KMS-11 (cell line): ENCODE measurements at regions not wholly inside any gene's neighbourhood (a gene's known extent, or its start where the extent isn't known, plus 50 kb on each side); places are given as distances from the start of the nearest gene placed in this dataset.

Experiments
- H2AFZ ChIP-seq: fragments of 200-600 bp; sonication (generic); 2 replicates; pipeline ENCODE4 v1.6.1; 2016; ENCODE audit warnings: antibody characterized with exemption, mixed run types, low read depth
- H3K27ac ChIP-seq: fragments of 200-600 bp; sonication (generic); 2 replicates; pipeline ENCODE4 v1.6.1; 2016; ENCODE audit warnings: mild to moderate bottlenecking, mixed run types
- H3K27me3 ChIP-seq: fragments of 200-600 bp; sonication (generic); 2 replicates; pipeline ENCODE4 v1.6.1; 2017; ENCODE audit warnings: mild to moderate bottlenecking, low read depth, mixed run types, moderate library complexity; ENCODE audit not compliant: insufficient read depth
- H3K36me3 ChIP-seq: fragments of 200-600 bp; sonication (generic); 2 replicates; pipeline ENCODE4 v1.6.1; 2017; ENCODE audit warnings: mild to moderate bottlenecking, mixed run types; ENCODE audit not compliant: insufficient read depth
- H3K4me1 ChIP-seq: fragments of 200-600 bp; sonication (generic); 2 replicates; pipeline ENCODE4 v1.6.1; 2016; ENCODE audit warnings: mild to moderate bottlenecking, low read depth, mixed run types; ENCODE audit not compliant: poor library complexity, severe bottlenecking
- H3K4me2 ChIP-seq: fragments of 200-600 bp; sonication (generic); 2 replicates; pipeline ENCODE4 v1.7.0; 2016; ENCODE audit warnings: mild to moderate bottlenecking, mixed run types
- H3K4me3 ChIP-seq: fragments of 200-600 bp; sonication (generic); IDR thresholded peaks from 2 replicates; pipeline ENCODE4 v1.6.1; 2017; ENCODE audit warnings: low read depth, low read length, mixed read lengths; ENCODE audit not compliant: insufficient read depth
- H3K79me2 ChIP-seq: fragments of 200-600 bp; sonication (generic); 2 replicates; pipeline ENCODE4 v1.6.1; 2016; ENCODE audit warnings: low read depth, mixed run types; ENCODE audit not compliant: insufficient read depth
- H3K9ac ChIP-seq: fragments of 200-600 bp; sonication (generic); 2 replicates; pipeline ENCODE4 v1.6.1; 2016; ENCODE audit warnings: mild to moderate bottlenecking, mixed run types
- H4K20me1 ChIP-seq: fragments of 200-600 bp; sonication (generic); 2 replicates; pipeline ENCODE4 v1.6.1; 2016; ENCODE audit warnings: mild to moderate bottlenecking, mixed run types; ENCODE audit not compliant: insufficient read depth
- TF ChIP-seq, protein P1 (sequence below): fragments of 200-600 bp; sonication (generic); conservative IDR thresholded peaks from 2 replicates; pipeline ENCODE4 v1.6.1; 2017; ENCODE audit warnings: low read depth, mild to moderate bottlenecking, antibody characterized with exemption, low read length, moderate library complexity, mixed read lengths

DNA sequence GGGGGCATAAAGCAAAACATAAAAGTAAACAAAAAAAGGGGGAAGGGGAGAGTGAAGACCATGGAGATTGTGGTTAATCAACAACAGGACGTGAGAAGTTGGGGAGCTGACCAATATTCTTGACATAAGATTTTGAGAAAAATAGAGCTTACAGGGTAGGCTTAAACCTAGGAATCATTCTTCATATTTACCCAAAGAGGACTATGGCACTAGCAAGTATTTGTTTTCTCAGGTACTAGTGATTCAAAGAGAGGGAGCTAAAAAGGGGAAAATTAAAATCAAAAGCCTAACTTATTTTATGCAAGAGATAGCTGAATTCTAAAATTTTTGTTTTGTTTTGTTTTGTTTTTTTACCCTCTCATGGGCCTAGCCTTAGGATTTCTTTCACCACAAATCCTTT lies 427.5 kb downstream of the PIK3R1 start:
- no peaks in the 10 kb centered on the region for H3K27me3 ChIP-seq
- no peak overlapping the region for H3K27ac ChIP-seq
- H3K4me1 ChIP-seq: peaks cover 13% of the 10 kb centered on the region
- H3K4me2 ChIP-seq: no peak overlapping the region
- H3K36me3 ChIP-seq: no peaks in the 10 kb centered on the region
- TF ChIP-seq, protein P1, sequence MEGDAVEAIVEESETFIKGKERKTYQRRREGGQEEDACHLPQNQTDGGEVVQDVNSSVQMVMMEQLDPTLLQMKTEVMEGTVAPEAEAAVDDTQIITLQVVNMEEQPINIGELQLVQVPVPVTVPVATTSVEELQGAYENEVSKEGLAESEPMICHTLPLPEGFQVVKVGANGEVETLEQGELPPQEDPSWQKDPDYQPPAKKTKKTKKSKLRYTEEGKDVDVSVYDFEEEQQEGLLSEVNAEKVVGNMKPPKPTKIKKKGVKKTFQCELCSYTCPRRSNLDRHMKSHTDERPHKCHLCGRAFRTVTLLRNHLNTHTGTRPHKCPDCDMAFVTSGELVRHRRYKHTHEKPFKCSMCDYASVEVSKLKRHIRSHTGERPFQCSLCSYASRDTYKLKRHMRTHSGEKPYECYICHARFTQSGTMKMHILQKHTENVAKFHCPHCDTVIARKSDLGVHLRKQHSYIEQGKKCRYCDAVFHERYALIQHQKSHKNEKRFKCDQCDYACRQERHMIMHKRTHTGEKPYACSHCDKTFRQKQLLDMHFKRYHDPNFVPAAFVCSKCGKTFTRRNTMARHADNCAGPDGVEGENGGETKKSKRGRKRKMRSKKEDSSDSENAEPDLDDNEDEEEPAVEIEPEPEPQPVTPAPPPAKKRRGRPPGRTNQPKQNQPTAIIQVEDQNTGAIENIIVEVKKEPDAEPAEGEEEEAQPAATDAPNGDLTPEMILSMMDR: no peak
- no peaks in the 10 kb centered on the region for H3K79me2 ChIP-seq
- H3K4me3 ChIP-seq: no peak overlapping the region
- H3K9ac ChIP-seq: no peak overlapping the region
- no peaks in the 10 kb centered on the region; the same call in 1 of the 2 replicates for H4K20me1 ChIP-seq
- H2AFZ ChIP-seq: no peak overlapping the region

DNA sequence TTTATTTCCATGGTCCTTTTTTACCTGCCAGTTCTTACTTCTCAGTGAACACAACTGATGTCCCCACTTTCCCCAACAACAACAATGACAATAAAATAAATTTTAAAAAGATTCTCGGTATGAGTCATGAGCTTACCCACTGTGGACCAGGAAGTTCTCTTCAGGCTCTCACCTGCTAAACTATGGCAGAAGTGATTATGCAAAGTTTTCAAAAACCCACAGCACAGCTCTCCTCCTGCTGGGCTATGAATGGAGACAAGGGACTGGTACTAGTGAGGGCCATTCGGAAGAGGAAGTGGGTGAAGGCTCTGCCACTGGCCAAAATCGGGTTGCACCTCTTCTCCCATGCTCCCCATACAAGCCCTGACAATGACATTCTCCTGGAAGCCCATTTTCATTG lies 429.4 kb downstream of the PIK3R1 start:
- Histone ChIP-seq H3K27ac (no peak overlapping the region), H3K9ac (no peak overlapping the region), H3K4me2 (peak overlapping the region; percentile 11; the same call in 1 of the 2 replicates), H3K36me3 (no peaks in the 10 kb centered on the region), H3K27me3 (no peaks in the 10 kb centered on the region), H3K4me1 (peaks cover 13% of the 10 kb centered on the region), H4K20me1 (no peaks in the 10 kb centered on the region; the same call in 1 of the 2 replicates), H3K4me3 (no peak overlapping the region), H3K79me2 (no peaks in the 10 kb centered on the region), H2AFZ (no peak overlapping the region)
- TF ChIP-seq, protein P1: no peak

DNA sequence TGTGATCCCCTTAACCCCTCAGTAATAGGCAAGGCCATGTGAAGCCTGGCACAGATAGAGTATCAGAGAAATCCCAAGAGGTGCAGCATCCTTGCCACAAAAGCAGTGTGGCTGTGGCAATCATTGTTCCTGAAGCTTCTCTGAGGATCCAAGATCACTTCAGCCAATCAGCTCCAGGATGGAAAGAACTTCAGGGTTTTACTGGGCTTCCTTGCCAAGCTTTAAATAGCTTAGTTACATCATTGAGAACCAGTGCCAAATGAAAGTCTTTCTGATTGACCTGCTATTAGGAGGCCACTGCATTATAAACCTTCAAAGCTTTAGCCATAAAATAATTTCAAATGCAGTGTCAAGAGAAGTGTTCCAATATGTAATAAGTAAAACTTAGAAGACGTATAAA lies 430.6 kb downstream of the PIK3R1 start:
- Histone ChIP-seq H3K27ac (no peak overlapping the region), H4K20me1 (no peaks in the 10 kb centered on the region; the same call in 1 of the 2 replicates), H3K36me3 (no peaks in the 10 kb centered on the region), H3K4me2 (no peak overlapping the region), H3K27me3 (no peaks in the 10 kb centered on the region), H3K4me3 (no peak overlapping the region), H3K9ac (no peak overlapping the region), H2AFZ (no peak overlapping the region), H3K4me1 (peaks cover 13% of the 10 kb centered on the region), H3K79me2 (no peaks in the 10 kb centered on the region)
- TF ChIP-seq, protein P1: no peak

DNA sequence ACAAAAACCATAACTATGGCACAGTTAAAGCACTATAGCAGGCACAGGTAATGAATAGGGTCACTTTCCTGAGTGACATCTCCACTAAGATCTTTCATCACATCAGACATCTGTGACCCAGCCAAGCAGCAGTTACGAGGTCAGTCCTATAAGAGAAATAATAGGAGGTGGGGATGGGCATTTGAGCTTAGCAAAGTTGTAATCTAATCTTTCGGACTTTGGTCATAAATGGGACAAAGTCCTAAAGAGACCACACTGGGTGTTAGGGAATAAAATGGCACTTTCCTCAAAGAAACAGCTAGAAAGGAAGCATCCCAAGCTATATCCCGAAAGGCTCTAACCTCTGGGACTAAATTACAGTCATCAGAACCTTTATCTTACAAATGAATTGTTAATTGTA lies 432.2 kb downstream of the PIK3R1 start:
- peaks cover 13% of the 10 kb centered on the region for H3K4me1 ChIP-seq
- no peak overlapping the region for H2AFZ ChIP-seq
- H3K27me3 ChIP-seq: no peaks in the 10 kb centered on the region
- no peak overlapping the region for H3K9ac ChIP-seq
- no peak overlapping the region for H3K4me3 ChIP-seq
- no peak overlapping the region for H3K27ac ChIP-seq
- no peaks in the 10 kb centered on the region for H3K79me2 ChIP-seq
- TF ChIP-seq, protein P1: no peak
- no peaks in the 10 kb centered on the region for H3K36me3 ChIP-seq
- H4K20me1 ChIP-seq: no peaks in the 10 kb centered on the region
- H3K4me2 ChIP-seq: no peak overlapping the region
